Fibroblast of skin of left biceps (primary cell): ENCODE measurements at regions not wholly inside any gene's neighbourhood (a gene's known extent, or its start where the extent isn't known, plus 50 kb on each side); places are given as distances from the start of the nearest gene placed in this dataset.
"Not testable (repeated sequence)": the region's sequence is repeated elsewhere in the genome, so short reads cannot be mapped to it uniquely, and the experiment has no call there.

Experiments used
- DNase-seq, 2 experiments: peaks; one replicate each; pipeline ENCODE4 v3.0.0-alpha.2; 2013; ENCODE audit warnings: low read depth in 2 of 2

DNA sequence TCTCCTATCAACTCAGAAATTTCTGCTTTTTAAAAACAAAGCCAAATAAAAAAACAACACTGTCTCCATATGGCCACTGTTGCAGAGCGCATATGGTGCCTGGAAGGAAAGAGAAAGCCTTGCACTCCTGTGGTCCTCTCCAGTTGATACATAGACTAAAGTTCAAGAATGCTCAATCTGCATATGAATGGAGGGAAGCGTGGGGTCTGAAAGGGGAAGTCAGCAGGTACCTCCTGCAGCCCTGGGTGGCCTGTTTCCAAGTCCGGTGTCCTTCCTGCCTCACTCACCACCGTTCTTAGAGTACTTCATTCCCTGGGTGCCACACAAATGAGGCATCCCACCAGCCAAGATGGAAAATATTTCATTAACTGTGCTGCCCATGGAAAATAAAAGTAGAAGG lies 138.3 kb upstream of the PALS2 start:
- no peak for DNase-seq

DNA sequence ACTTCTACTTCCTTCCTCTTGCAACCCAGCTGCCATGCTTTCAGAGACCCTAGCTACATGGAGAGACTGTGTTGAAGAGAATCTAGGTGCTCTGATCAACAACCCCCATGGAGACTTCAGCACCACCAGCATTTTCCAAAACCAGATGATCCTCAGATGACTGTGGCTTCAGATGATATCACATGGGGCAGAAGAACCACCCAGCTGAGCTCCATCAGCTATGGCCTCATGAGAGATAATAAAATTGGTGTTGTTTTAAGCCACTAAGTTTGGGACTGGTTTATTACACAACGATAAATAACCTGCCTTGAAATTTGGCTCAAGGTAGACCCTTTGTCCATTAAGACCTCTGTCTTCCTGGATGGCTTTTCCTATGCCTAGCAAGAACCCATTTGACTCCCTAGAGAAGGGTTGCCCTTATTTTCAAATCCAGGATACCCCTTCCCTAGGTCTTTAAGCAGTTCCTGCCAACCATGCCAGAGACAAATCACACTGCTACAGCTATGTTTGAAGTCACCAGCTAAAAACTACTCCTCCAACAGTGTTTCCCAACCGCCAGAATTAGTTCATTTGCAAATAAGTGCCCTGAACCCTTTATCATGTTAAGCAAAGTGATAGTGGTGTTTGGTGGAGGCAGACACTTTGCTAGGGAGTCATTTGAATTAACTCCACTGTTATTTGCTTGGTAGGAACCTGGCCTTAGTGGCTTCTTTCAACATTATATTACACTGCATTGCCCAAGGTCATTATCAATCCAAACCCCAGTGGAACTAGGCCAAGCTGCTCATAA lies 136.9 kb upstream of the PALS2 start:
- DNase-seq: no peak

DNA sequence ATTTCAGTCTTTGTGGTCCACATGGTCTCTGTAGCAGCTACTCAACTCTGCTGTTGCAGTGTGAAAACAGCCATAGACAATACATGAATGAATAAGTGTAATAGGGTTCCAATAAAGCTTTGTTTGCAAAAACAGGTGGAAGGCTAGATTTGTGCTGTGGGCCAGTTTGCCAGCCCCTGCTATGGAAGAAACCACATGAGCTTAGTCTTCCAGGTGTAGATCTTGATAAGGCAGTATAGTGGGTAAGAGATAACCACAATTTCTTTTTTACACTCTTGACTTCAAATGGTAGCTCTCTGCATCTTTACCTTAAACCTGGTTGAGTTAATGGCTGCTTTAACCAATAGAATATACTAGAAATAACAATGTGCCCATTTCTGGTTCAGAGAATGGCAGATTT lies 135.0 kb upstream of the PALS2 start:
- DNase-seq: no peak

DNA sequence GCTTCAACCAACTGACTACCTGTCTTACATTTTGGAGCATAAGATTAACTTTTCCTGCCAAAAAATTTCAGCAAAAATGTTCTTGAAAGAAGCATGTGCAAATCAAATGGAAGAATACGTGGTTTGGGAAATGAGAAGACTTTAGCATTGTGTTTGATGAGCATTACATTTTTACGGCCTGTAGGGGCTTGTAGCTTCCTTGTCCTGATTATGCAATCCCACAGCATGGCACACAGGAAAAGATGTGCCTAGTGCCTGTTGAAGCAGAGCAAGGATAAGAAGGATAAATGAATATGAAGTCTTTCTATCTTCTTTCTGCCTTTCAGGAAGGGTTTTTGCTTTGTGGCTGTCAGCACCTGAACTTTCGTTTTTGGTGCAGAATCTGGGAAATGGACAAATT lies 134.1 kb upstream of the PALS2 start:
- not testable (repeated sequence) for DNase-seq

DNA sequence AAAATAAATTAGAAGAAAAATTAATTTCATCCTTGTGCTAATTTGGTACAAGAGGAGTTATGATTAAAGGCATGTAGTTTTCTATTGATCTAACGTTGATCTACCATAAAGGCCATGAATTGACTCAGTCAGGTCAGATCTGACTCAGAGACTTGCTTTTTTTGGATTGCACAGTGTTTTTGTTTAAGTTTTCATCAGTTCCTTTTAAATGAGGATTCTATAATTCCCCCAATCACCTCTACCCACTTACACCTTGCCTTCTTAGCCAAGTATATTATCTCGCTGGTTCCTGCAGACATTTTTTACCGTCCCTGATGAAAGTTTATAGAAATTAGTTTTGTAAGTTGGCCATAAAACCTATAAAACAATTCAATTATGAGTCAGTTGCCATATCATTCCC lies 132.4 kb upstream of the PALS2 start:
- DNase-seq: no peak

DNA sequence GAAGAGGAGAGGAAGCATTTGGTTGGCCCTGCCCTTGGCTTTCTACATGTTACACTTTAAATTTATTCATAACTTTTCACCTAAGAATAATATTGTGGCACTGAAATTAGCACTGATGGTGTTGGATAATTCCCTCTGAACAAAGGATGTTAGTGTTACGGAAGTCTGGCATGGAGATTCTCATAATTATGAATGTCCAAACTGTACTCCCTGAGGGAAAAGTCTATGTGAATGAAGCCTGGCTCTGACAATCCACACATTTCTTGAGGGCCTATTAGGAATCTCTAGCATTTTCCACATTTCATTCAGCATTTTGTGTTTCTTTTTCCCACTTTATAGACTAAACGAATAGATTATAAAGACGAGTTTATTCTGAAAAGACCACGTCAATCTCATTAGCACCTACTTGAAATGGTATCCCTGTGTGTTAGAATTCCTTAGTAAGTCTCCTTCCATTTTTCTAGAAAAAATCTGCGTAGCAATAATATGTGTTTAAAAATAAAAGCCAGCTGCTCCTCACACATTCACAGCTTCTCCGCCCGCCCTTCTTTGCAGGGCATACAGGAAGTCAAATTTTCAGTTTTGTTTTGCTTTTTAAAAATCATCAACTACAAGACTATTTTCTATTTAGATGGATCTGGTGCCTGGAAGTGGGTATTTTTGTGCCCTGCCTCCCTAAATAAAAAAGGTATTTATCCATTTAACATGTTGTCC lies 131.8 kb upstream of the PALS2 start:
- DNase-seq: no peak

DNA sequence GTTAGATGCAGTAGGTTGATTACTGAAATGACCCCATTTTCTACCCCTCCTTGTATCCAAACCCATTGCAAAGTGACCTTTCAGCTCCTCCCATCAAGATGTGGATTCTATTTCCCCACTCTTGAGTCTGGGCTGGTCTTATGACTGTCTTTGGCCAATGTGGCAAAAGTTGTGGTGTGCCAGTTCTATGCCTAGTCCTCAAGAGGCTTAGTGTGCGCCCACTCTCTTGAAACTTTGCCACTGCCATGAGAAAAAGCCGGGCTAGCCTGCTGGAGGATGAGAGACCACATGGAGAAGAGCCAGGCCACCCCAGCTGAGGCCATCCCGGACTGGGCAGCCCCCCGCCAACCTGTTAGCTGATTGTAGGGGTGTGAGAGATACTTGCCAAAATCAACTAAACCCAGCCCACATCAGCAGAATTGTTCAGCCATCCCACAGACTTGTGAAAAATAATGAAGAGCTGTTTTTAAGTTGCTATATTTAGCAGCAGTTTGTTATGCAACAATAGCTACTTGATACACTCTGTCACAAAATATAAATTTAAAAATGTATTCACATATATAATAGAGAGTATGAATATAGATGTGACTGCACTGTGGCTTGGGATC lies 131.0 kb upstream of the PALS2 start:
- DNase-seq: no peak

DNA sequence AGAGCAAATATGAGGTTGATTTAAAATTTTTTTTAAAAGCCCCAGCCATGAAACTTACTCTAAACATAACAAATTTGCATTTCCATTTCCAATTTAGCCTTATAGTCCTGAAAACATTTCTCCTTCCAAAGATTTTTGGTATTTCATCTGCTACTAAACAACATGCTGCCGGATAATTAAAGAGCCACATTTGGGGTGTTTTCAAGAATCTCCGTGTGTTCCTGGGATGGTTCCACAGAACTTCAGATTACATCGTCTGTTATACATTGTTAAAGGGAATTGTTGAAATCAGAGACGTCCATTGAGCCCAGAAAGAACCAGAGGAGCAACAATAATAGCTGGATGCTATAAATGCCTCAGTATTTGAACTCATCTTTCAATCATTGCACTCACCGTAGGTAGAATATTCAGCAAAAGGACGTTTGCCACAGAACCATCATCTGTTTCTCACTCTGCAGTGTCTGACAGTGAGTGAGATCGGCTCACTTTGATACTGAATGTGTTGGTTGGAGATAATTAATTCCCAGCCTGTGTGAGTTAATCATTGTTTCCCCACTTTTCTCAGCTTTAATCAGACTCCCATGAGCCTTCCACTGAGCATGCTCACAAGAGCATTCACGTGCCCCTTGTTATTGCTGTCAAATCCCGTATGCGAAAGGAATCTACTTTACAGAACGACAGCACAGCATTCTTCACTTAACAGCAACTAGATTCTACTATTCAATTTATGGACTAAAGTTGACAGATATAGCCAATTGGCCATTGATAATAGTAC lies 128.4 kb upstream of the PALS2 start:
- DNase-seq: no peak

DNA sequence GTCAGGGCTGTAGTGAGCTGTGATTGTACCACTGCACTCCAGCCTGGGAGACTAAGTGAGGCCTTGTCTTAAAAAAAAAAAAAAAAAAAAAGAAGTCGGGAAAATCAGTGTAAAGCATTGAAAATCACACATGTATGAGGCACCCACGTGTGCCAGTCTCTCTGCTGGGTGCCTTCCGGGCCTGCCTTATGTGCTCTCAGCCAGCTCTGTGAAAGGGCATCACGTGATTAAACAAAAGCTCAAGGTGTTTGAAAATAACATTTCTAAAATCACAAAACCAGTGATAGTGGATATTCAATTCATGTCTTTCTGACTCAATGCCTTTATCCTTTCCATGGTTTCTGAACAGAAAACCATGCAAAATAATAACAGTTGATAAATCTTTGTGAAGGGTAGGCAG lies 125.2 kb upstream of the PALS2 start:
- no peak for DNase-seq

DNA sequence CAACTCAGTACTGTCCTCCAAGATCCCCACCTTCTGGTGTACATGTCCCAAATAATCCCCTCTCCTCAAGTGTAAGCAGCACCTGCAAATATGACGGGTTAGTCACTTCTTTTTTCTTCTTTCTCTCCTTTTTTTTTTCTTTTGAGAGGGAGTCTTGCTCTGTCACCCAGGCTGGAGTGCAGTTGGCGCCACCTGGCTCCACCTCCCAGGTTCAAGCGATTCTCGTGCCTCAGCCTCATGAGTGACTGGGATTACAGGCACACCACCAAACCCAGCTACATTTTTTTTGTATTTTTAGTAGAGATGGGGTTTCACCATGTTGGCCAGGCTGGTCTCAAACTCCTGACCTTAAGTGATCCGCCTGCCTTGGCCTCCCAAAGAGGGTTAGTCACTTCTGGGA lies 123.8 kb upstream of the PALS2 start:
- not testable (repeated sequence) for DNase-seq

DNA sequence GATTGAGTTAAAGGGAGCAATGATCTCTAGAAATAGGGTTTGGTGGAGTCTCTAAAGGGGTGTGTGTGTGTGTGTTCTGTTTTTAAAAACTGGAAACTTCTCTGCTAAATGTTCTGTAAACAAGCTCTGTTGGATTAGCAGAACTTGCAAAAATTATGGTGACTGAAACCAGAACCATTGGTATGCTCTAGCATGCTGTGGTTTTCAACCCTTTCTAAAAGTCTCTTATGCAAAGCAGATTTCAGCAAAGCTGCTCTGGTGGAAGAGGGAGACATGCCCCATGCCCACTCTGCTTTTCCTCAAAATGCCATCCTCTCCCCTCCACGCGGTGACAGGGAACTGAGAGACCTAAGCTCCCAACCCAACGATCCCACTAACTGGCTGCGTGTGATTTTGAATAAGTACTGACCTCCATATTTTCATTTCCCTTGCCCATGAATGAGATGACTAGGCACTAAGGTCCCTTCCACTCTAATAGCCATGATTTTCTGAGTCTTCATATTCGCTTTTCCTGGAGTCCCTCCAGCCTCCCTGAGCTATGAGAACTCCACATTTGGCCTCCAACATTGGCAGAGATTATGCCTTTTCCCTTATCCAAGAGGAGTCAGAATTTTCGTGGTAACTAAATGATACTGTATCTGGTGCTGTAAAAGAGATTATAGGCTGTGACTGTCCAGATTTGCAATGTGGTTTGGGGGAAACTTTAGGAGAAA lies 117.3 kb upstream of the PALS2 start:
- DNase-seq: no peak

DNA sequence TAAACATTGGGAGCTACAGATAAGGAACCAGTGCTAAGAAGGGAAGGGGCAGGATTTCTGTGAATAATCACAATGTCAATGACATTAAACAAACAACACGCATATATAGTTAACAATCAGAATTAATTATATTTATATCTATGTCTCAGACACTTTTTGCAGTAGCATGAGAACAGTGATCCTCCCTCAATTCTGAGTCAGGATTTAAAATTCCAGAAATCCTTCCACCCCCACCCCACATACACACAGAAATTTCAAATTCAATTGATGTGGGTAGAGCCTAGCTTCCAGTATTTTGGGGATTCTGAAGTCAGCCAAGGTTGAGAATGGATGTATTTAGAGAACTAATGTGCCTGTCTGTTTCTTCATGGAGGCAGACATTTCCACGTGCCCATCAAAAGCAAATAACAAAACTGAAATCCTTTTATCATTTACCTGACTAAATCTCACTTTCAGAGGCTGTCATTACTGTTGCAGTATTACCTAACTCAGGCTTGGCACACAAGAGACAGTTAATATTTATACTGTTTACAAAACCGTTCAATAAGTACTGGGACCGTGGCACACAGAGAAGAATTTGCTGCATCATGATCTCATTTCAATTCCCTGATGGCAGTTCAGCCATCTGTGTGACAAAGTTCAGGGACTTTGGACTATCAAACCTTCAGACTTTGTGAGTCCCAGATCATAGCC lies 116.6 kb upstream of the PALS2 start:
- DNase-seq: no peak

DNA sequence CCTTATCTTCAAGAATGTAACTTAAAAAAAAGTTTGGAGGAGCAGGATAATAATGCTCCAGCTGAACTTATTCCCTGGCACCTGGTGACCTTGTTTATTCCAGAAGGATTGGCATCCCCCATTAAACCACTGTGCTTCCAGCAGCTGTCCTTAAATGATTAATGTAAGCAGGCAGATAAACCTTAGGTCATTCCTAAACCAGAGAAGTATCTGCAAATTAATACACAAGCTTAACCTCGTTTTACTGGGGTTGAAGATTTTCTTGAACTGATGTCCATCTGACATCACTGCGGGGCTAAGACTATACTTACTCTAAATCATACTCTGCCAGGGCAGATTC lies 116.1 kb upstream of the PALS2 start:
- no peak for DNase-seq

DNA sequence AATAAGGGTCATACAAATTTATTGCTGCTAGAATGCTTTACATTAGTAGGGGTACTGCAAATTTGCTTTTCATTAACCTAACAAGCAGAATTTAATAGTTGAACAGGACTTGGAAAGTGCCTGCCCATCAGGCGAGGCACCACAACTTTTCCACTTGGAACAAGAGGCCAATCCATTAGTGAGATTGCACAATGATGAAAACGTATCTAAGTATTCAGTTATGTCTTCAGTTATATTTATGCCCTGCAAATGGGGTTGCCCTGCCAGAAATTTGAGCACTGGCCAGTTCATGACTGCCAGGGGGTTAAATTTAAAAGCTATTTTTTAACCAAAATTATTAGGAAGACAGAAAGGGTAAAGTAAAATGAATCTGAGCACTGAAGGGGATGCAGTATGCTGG lies 111.1 kb upstream of the PALS2 start:
- DNase-seq: no peak

DNA sequence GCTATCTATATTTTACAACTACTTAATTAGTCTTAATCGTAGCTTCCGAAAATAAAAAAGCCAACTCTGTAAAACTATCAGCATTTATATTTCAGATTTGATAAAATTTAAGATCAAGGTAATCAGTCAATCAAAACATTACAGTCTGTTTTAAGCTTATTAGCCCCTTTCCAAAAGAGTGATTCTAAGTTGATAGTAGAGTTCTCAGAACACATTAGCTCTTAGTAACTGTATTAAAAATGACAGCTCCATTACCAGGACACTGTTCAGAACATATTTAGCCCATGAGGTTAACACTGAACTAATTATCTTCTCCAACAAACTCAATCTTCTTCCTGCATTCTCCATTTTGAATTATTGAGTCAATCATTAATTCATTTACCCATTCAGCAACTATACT lies 110.3 kb upstream of the PALS2 start:
- DNase-seq: no peak

DNA sequence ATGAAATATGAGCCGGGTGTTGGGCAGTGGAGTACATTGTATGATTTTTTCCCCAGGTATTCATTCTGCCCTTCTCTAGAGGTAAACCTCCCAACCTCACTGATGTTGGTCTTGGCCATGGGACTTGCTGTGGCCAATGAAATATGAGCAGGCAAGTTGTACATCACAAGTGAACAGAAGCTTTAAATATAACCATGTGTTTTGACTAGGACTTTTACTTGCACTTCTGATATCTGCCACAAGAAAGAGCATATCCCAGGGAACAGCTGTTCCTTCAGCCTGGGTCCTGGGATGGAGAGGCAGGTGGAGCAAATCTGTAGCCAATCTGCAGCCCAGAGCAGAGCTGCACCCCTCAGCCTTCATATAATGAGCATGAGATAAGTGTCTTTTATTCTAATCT lies 109.8 kb upstream of the PALS2 start:
- DNase-seq: no peak

DNA sequence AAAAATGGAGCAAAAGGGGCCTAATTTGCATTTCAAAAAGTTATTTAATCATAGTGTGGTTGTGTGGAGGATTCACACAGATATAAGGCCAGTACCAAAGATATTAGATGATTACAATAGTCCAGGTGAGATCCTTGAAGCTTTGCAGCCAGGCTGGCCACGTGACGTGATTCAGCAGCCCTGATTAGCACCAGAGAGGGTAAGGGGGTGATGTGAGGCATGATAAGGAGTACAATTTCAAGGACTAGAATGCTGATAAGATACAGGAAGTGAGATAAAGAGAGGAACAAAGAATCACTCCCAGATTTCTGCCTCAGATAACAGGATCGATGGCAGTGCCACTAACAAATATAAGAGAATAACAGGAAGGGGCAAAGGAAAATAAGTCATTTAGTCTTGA lies 108.4 kb upstream of the PALS2 start:
- DNase-seq: no peak

DNA sequence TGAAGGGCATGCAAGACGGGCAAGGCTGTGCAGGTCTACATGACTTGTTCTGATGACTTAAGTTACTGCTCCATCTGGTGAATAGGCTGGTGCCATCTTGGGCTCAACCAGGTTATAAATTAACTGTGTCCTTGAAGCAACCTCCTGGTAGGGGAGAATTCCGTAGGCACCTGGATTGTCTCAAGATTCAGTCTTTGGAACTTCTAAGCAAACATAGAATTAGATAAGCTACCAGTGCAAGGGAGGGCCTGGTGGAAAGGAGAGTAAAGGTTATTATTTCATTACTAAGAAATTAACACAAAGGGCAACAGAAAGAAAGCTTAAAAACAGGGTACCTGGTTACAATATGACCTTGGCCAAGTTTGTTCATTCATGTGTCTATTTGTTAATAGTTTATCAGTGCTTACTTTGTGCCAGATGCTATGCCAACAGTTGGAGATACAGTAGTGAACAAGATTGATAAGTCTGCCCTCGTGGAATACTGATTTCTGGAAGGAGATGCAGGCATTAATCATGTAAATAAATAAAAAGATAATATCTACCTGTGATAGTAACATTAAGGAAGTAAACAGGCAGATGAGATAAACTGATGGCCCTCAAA lies 107.0 kb upstream of the PALS2 start:
- DNase-seq: no peak

DNA sequence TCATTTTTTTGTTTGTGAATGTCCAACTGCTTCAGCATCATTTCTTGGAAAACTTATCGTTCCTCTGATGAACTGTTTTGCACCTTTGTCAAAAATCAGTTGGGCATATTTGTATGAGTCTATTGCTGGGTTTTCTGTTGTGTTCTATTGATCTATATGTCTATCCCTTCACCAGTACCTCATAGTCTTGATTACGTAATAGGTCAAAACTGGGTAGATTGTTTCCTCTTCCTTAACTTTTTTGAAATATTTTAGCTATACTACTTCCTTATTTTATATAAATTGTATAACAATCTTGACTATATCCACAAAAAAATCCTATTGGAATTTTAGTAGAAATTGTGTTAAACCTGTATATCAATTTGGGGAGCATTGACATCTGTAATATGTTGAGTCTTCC lies 104.1 kb upstream of the PALS2 start:
- no peak for DNase-seq

DNA sequence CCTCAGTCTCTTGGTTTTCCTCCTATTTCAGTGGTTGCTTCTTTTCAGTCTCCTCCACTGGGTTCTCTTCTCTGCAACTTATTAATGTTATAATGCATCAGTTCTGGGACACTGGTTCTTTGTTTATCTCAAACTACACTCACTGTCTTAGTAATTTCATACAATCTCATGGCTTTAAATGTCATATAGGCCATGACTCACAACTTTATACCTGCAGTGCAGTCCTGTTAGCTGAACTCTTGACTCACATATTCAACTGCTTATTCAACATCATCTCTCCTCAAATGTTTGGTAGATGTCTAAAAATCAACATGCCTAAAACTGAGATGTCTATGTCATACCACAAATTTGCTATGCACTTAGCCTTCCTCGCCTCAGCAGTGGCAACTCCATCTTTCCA lies 101.2 kb upstream of the PALS2 start:
- DNase-seq: no peak
